ENCODE measurements at regions not wholly inside any gene's neighbourhood (a gene's known extent, or its start where the extent isn't known, plus 50 kb on each side); places are given as distances from the start of the nearest gene placed in this dataset.

DNA sequence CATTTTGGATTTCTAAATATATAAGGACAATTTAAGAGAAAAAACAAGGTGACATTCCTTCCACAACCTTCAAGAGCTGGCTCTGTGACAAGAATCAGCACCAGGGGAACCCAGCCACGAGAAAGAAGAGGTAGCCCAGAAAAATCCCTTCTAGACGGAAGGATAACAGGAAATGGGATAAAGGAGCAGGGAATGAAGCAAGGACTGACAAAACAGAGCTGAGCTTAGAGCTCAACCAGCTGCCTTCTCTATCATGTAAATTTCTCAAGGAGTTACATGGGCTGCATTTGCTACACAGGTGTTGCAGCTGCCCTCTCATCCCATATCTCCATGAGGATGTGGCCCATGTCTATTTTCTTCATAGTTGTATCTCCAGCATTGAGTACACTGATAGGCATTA is 154.2 kb upstream of the PRDX4 start:
- TF ChIP-seq, protein P1, sequence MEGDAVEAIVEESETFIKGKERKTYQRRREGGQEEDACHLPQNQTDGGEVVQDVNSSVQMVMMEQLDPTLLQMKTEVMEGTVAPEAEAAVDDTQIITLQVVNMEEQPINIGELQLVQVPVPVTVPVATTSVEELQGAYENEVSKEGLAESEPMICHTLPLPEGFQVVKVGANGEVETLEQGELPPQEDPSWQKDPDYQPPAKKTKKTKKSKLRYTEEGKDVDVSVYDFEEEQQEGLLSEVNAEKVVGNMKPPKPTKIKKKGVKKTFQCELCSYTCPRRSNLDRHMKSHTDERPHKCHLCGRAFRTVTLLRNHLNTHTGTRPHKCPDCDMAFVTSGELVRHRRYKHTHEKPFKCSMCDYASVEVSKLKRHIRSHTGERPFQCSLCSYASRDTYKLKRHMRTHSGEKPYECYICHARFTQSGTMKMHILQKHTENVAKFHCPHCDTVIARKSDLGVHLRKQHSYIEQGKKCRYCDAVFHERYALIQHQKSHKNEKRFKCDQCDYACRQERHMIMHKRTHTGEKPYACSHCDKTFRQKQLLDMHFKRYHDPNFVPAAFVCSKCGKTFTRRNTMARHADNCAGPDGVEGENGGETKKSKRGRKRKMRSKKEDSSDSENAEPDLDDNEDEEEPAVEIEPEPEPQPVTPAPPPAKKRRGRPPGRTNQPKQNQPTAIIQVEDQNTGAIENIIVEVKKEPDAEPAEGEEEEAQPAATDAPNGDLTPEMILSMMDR (conservative IDR thresholded peaks at IDR 0.05; ENCODE audit: low read length): no peak
- TF ChIP-seq EZH2phosphoT487 (IDR thresholded peaks at IDR 0.05; ENCODE audit: borderline replicate concordance): no peak
